A549 (cell line): ENCODE measurements at regions not wholly inside any gene's neighbourhood (a gene's known extent, or its start where the extent isn't known, plus 50 kb on each side); places are given as distances from the start of the nearest gene placed in this dataset.

Source experiments
- CTCF ChIP-seq: fragments of >200 bp; sonication (Bioruptor Twin); formaldehyde crosslinking; IDR thresholded peaks from 3 replicates; pipeline ENCODE4 v1.5.1; 2016
- EP300 ChIP-seq, 2 experiments: fragments of >200 bp; sonication (Bioruptor Twin); formaldehyde crosslinking; IDR thresholded peaks; 2 replicates in 1 of 2; 3 replicates in 1 of 2; pipeline ENCODE4 v1.6.1; 2016 to 2017
- MAFK ChIP-seq: fragments of 450-650 bp; IDR thresholded peaks from 2 replicates; pipeline ENCODE4 v1.6.1; 2014; ENCODE audit not compliant: partially characterized antibody
- MAZ ChIP-seq: fragments of 150-350 bp; IDR thresholded peaks from 2 replicates; pipeline ENCODE4 v1.6.1; 2014; ENCODE audit warnings: antibody characterized with exemption, low read depth, low read length, borderline replicate concordance
- NFE2L2 ChIP-seq: fragments of 150-350 bp; conservative IDR thresholded peaks from 2 replicates; pipeline ENCODE4 v1.6.1; 2014; ENCODE audit warnings: low read length
- POLR2A ChIP-seq: IDR thresholded peaks from 2 replicates; pipeline ENCODE4 v1.6.1; 2012; ENCODE audit warnings: mild to moderate bottlenecking, low read length
- SMC3 ChIP-seq: fragments of >200 bp; sonication (Bioruptor Twin); formaldehyde crosslinking; IDR thresholded peaks from 3 replicates; pipeline ENCODE4 v1.6.1; 2018; ENCODE audit warnings: inconsistent platforms

GRCh38 chr7:115096262-115096661, 174.4 kb downstream of the MDFIC start:
- TF ChIP-seq SMC3 (no peak), NFE2L2 (no peak), MAZ (no peak), CTCF (no peak), MAFK (no peak), EP300 (IDR thresholded peaks at IDR 0.05) (no peak), POLR2A (no peak)
